HG02678 (cell line): ENCODE measurements at regions not wholly inside any gene's neighbourhood (a gene's known extent, or its start where the extent isn't known, plus 50 kb on each side); places are given as distances from the start of the nearest gene placed in this dataset.

ENCODE experiments used
- ATAC-seq: cut with Tn5 transposase; IDR thresholded peaks from one replicate; pipeline ENCODE4 v1.9.1; 2021; ENCODE audit warnings: mild to moderate bottlenecking, moderate library complexity; ENCODE audit not compliant: unreplicated experiment

DNA sequence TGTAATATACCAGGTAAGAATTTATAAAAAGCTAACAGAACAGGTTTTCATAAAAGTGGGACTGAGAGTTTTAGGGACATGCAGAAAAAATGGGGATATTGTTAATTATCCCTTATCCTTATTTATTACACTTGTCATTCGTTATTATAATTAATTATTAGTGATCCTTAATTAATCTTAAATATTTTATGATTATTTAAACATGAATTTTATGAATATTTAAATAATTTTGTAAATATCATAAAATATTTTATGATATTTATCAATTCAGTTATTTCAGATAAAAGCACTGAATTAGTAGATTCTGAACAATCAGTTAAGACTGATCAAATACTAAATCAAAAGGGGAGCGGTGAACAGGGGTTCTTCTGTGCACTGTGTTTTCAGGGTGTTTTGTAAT is 300.1 kb downstream of the PAX1 start:
- ATAC-seq = no peak

- ATAC-seq = no peak
These were observed 299.5 kb downstream of the PAX1 start for GRCh38 chr20:22004946-22005345.

DNA sequence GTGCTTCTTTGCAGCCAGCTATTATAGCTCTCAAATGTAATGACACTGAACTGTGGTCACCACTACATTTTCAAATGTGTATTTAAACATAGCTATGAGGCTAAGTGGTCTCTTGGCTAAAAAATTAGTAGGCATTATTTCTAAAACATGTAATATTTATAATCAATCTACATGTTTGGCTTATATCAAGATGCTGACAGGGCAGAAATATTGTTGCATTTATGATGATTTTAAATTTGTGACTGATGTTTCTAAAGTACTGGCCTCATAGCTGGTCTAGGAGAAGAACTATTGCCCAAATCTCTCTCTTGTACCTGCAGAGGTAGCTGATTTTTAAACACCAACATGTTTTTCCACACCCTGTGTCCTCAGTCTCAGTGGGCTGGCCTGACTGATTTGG is 298.2 kb downstream of the PAX1 start:
- no peak for ATAC-seq

DNA sequence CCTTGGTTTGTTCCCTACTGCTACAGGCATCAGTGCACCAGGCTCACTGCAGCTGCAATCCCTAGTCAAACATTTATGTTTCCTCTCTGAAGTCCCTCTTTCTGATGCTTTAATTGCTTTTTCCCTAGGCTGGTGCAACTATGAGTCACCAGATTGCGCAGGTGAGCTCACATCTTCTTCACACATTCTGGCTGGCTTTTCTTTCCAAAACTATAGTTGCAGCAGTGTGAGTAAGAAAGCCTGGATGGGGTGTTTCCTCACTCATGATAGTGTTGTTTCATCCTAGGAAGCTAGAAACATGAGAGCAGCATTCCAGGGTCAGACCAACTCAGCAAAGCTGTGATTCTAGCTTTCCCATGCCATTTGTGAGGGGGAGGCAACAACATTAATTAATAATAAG is 296.4 kb downstream of the PAX1 start:
- no peak for ATAC-seq

DNA sequence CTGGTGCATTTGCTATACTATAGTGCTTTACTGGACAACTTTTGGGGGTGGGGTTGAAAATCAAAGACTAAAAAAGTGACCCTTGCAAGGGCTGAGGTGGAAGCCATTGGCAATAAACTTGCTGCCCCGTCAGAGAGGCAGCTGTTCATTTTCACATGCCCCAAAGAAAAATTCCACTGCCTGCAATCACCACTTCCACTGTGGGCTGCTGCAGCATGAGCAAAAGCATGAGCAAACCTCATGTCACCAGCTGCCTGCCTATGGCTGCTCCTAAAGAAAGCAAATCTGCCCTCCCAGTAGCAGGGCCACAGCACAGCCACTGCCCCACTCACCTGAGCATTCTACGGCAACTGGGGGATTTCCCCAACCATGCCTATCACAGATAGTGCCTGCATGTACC is 290.0 kb downstream of the PAX1 start:
- no peak for ATAC-seq

DNA sequence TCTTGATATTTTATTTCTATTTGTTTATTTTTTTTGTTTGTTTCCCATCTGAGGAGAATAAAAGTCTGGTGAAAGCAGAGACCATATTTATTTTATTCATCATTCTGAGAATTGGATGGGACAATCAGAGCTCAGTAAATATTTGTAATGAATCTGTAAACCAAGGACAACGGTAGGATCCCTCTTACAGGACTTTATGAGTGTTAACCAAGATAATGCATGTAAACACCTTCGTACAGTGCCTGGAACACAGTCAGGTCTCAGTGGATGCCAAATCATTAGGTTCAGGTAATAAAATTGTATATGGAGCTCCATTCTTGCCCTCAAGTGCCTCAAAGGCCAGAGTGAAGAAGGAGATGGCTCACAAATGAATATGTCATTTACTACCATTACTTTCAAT is 288.7 kb downstream of the PAX1 start:
- ATAC-seq = no peak

DNA sequence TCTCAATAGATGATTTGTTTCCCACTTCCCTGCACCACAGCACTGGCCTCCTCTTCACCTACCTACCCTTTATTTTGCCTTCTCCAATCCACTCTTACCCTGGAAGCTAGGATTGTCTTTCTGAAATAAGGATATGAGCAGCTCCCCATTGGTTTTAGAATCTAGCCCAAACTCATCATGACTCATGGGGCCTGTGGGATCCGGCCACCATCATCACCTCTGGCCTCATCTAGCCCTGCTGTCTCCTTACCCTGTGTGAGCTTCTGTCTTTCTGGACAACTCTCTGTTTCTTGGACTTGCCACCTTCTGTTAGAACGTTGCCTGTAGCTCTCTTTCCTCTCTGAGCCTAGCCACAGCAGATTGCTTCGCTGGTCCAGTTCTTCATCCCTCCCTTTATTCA is 277.1 kb downstream of the PAX1 start:
- ATAC-seq = no peak

DNA sequence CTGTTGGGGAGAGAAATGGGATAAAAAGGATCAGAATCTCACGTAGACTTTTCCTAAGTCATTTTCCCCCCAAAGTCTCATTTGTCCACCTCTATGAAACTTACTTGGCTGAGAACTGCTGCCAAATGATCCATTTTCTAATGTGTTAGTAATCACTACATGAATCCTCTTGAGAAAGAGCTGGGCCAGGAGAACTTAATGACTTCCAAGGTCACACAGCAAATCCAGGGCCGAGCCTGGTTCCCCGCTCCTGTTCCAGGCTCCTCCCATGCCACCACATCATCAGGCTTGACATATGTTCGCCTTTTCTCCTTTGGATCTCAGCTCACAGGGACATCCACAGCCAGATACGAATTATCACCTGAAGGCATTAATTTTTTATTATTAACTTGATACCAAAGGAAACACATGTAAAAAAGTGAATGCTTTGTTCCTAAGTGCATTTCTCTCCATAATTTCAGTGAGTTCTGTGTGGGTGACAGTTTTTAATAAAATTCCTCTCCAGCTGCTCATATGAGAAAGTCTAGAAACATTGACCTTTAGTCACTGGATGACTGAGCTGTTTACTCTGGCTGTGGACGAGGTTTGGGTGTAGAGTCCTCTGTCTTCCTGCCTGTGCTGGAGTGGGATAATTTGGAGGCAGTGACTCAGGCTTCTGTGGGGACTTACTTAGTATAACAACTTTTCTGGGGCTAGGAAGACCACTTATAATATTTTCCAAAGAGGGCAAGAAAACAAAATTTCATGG is 276.3 kb downstream of the PAX1 start:
- ATAC-seq = no peak

- no peak for ATAC-seq
These were observed 275.7 kb downstream of the PAX1 start for GRCh38 chr20:21981179-21981578.

- ATAC-seq = no peak
These were observed 266.0 kb downstream of the PAX1 start for GRCh38 chr20:21971436-21971835.

DNA sequence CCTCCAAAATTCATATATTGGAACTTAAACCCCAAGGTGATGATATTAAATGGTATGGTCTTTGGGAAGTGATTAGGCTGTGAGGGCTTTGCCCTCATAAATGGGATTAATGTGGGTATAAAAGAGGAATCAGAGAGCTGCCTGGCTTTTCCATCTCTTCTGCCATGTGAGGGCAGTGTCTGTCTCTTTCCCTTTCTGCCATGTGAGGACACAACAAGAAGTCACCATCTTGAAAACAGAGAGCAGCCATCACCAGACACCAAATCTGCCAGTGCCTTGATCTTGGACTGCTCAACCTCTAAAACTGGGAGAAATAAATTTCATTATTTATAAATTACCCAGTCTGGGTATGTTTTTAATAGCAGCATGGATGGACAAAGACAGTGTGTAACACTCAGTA is 263.0 kb downstream of the PAX1 start:
- no peak for ATAC-seq

DNA sequence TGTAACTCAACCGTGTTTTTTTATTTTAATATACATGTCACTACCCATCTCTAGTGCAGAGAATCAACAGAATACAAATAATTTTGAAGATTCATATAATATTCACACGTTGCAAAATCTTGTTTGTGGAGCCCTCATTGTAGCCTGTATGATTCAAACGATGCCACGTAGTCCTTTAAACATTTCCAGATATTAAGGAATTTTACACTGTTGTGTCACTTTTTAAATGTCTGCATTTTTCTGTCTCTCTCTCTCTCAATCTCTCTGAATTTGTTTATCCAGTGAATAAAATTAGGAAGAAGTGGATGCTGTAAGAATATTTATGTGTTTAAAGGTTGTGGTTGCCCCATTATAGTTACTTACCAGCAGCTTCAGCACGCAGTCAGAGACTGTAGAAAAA is 262.0 kb downstream of the PAX1 start:
- ATAC-seq = no peak

DNA sequence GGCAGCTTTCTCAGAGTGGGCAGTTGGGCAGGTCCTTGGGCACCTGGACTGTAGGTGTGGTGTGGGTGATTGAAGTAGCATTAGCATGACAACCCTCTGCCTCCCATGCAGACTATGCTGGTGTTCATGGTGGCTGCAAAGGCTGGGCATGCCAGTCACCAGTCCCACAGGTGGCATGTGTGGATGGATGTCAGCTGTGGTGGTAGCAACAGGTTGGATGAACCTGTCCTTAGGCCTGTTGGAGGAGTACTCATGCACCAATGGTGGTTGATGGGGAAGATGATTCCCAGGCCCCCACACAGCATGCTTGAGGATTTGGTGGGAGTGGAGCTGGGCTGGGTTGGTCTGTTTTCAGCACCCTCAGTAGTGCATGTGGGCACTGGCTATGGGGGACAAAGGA is 251.1 kb downstream of the PAX1 start:
- no peak for ATAC-seq

DNA sequence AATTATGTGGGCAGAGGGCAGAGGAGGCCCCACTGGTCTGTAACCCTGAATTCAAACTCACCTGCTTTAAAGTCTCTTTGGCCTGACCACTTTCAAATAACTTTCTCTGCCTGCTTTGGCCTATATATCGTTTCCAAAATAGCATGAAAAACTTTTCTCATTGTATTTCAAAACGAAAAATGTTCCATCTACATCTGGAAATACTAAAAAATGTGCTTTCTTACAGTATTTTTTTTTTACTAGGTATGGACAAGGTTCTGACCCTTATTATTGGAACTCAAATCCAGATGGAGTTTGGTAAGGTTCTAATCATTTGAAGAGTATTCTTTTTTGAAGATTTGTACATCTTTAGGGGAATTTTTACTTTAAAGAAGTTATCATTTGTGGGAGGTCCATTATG is 241.9 kb downstream of the PAX1 start:
- no peak for ATAC-seq

DNA sequence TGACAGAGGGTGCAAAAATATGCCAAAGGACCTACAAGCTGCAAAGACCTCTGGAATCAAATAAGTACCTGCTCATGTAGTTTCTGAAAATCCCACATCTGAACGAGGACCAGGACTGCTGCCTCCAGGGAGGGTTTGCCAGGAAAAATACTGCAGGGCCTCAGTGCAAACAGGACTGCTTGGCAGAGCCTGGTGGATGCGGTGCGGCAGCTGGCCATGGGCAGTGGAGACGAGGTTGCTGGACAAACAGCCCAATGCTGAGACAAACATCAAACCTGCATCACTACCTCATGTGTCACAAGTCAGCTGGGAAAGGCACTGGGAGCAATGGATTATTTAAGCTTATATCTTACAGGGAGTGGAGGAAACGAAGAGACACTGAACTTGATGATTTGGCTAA is 238.8 kb downstream of the PAX1 start:
- no peak for ATAC-seq

GRCh38 chr20:21941941-21942805 is 236.7 kb downstream of the PAX1 start:
- ATAC-seq = no peak

DNA sequence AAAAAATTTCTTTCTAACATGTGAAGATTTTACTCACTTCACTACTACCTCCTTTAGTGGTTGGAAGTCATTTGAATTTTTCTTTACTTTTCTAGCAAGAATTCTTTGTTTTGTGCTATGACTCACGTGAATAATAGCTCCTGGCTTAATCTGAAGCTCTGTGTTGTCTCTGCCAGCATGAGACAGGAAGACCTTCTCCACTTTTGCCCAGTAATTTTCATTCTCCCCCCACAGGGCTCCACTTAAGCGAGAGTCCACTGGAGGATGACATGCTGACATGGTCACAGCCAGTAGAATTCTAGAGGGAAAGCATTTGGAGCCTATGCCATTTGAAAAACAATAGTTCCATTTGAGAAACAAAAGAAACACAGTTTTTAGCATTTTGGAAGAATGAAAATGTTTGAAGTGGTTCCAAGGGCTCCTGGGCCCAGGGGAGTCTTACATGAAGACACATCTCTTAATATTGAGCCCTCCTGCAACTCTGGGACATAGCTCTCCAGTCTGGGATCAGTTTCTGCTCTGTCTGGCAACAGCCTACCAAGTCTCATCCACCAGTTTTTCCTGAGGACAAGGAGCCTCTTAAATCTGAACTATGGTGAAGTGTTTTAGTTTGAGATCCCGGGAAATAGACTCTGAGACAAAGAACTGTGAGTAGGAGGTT is 231.4 kb downstream of the PAX1 start:
- no peak for ATAC-seq

GRCh38 chr20:21936261-21936660 is 230.8 kb downstream of the PAX1 start:
- no peak for ATAC-seq

DNA sequence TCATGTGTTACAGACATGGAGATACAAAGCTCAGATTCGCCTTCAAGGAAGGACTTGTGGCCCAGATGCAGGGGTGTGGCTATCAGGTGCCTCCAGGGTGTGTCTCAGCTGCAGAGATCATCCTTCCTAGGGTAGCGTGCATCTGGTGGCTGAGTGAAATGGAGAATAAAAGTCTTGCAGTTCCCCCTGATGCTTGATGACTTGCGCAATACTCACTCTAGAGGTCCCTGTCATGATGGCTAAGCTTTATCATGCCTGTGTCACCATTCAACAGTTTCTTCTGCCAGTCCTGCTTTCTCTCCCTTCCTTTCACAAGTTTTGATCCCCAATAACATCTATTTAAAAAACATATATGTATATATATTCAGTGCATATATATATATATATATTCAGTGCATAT is 228.1 kb downstream of the PAX1 start:
- ATAC-seq = no peak

- no peak for ATAC-seq
These were observed 215.8 kb downstream of the PAX1 start for GRCh38 chr20:21921251-21921650.

GRCh38 chr20:21920211-21920610 is 214.7 kb downstream of the PAX1 start:
- no peak for ATAC-seq

GRCh38 chr20:21918398-21918797 is 212.9 kb downstream of the PAX1 start:
- ATAC-seq = no peak
